Neuron (in vitro differentiated cells): ENCODE measurements at regions not wholly inside any gene's neighbourhood (a gene's known extent, or its start where the extent isn't known, plus 50 kb on each side); places are given as distances from the start of the nearest gene placed in this dataset.

ENCODE experiments used
- H2AFZ ChIP-seq: one replicate; pipeline ENCODE4 v1.6.1; 2013; ENCODE audit warnings: low read depth, mild to moderate bottlenecking, inconsistent platforms, low read length, moderate library complexity
- H3K27me3 ChIP-seq: one replicate; pipeline ENCODE4 v1.6.1; 2013; ENCODE audit warnings: low read length; ENCODE audit not compliant: insufficient read depth
- H3K36me3 ChIP-seq: one replicate; pipeline ENCODE4 v1.6.1; 2013; ENCODE audit warnings: low read length; ENCODE audit not compliant: insufficient read depth
- H3K4me1 ChIP-seq: one replicate; pipeline ENCODE4 v1.6.1; 2013; ENCODE audit warnings: low read length; ENCODE audit not compliant: insufficient read depth
- H3K4me3 ChIP-seq: 2 replicates; pipeline ENCODE4 v1.5.1; 2013; ENCODE audit warnings: mild to moderate bottlenecking, low read length, moderate library complexity
- H3K9me3 ChIP-seq: one replicate; pipeline ENCODE4 v1.6.1; 2013; ENCODE audit warnings: low read length

DNA sequence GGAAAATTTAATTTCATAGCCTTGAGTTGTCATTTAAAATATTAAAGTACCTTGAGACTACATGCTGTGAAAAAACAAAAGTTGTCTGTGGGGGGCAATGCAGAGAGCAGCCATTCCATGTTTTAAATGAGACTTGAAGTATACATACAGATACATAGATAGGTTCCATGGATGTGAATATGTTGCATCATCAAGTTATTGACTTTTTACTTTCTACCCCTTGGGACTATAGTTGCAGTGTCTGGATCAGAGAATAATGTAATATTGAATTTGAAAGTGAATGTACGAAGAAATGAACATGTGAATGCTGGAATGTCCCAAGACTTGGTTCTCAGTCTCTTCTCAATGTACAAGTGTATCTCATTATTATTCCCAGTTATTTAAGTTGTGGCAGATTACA, 751.0 kb downstream of the MRPL39 start:
- H3K4me1 ChIP-seq, result no peaks in the 10 kb centered on the region
- H3K27me3 ChIP-seq, result no peaks in the 10 kb centered on the region
- H3K4me3 ChIP-seq, result no peak overlapping the region
- no peak overlapping the region for H2AFZ ChIP-seq
- no peaks in the 10 kb centered on the region for H3K36me3 ChIP-seq
- H3K9me3 ChIP-seq, result no peaks in the 10 kb centered on the region

DNA sequence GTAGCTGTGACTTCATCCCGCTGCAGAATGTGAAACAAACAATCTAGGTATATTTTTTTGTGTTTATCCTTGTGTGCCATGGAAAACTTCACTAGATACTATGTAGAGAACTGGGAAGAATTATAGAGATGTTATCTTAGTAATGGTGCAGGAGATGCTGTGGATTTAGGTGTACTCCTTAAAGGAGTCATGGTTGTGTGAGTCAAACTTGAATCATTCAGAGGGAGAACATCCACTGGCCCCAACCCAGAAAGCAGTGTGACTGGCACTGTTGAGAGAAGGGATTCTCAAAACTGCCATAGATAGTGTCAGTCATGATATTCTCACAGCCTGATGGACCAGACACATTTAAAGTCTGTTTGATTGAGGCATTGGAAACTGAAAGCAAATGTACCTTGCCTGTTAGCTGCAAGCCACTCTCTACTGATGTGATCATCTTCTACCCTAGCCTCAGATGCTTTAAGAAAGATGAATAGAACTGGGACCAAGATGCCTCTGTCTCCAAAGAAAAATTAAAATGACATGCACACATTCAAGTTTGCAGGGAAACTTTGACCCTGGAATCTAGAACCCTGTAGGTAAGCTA, 754.6 kb downstream of the MRPL39 start:
- Histone ChIP-seq H3K4me3 (no peak overlapping the region), H3K27me3 (no peaks in the 10 kb centered on the region), H3K9me3 (no peaks in the 10 kb centered on the region), H3K4me1 (no peaks in the 10 kb centered on the region), H3K36me3 (no peaks in the 10 kb centered on the region), H2AFZ (no peak overlapping the region)

DNA sequence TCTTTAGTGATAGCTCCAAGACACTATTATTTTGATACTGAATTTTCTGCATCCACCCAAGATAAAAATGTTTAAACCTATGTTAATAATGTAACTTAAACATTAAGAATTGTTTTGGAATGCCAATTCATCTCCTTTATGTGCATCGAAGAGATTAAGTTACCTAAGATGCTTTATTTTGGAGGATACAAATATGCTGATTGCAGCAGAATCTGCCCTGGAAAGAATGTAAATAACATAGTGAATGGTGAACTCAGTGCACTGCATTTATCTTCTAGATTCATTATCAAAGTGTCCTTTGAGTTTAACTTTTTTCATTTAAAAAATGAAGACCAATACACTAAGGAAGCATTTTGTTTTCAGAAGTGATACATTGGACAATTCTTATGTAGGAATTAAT, 757.2 kb downstream of the MRPL39 start:
- Histone ChIP-seq H3K36me3 (no peaks in the 10 kb centered on the region), H3K4me3 (no peak overlapping the region), H3K4me1 (no peaks in the 10 kb centered on the region), H3K27me3 (no peaks in the 10 kb centered on the region), H3K9me3 (no peaks in the 10 kb centered on the region), H2AFZ (no peak overlapping the region)

DNA sequence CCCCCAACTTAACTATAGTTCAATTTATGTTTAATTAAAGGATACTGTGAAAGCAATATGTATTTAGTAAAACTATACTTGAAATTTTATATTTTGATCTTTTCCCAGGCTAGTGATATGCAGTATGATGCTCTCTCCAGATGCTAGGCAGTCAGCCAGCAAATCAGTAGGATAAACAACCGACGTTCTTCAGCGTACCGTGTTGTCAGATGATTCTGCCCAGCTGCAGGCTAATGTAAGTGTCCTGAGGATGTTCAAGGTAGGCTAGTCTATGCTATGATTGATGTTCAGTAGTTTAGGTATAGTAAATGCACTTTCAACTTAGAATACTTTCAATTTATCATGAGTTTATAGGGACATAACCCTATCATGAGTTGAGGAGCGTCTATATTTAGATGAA, 762.6 kb downstream of the MRPL39 start:
- Histone ChIP-seq H3K27me3 (no peaks in the 10 kb centered on the region), H2AFZ (no peak overlapping the region), H3K4me1 (no peaks in the 10 kb centered on the region), H3K36me3 (no peaks in the 10 kb centered on the region), H3K9me3 (no peaks in the 10 kb centered on the region), H3K4me3 (no peak overlapping the region)

DNA sequence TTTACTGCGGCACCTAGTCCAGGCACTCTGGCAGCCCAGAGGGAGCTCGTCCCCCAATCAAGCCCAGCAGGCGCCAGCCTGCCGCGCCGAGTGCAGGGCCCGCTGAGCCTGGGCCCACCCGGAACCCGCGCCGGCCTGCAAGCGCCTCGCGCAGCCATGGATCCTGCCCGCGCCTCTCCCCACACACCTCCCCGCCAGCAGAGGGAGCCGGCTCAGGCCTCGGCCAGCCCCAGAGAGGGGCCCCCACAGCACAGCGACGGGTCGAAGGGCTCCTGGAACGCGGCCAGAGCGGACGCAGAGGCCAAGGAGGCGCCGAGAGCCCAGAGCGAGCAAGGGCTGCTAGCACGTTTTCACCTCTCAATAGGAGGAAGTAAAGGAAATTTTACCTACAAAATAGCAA, 767.0 kb downstream of the MRPL39 start:
- no peaks in the 10 kb centered on the region for H3K36me3 ChIP-seq
- no peaks in the 10 kb centered on the region for H3K9me3 ChIP-seq
- no peak overlapping the region for H3K4me3 ChIP-seq
- no peak overlapping the region for H2AFZ ChIP-seq
- no peaks in the 10 kb centered on the region for H3K4me1 ChIP-seq
- H3K27me3 ChIP-seq, result no peaks in the 10 kb centered on the region

DNA sequence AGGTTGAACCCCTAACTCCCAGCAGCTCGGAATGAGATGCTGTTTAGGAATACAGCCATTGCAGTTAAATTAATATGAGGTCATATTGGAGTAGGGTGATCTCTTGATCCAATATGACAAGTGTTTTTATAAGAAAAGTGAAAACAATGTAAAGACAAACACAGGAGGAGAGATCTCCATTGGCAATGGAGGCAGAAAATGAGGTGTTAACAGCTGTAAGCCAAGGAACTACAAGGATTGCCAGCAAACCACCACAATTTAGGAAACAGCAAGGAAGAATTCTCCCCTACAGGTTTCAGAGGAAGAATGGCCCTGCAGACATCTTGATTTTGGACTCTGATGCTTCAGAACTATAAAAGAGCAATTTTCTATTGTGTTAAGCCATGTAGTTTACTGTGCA, 774.3 kb downstream of the MRPL39 start:
- H3K36me3 ChIP-seq, result no peaks in the 10 kb centered on the region
- no peaks in the 10 kb centered on the region for H3K9me3 ChIP-seq
- no peak overlapping the region for H2AFZ ChIP-seq
- no peak overlapping the region for H3K4me3 ChIP-seq
- H3K27me3 ChIP-seq, result no peaks in the 10 kb centered on the region
- no peaks in the 10 kb centered on the region for H3K4me1 ChIP-seq

DNA sequence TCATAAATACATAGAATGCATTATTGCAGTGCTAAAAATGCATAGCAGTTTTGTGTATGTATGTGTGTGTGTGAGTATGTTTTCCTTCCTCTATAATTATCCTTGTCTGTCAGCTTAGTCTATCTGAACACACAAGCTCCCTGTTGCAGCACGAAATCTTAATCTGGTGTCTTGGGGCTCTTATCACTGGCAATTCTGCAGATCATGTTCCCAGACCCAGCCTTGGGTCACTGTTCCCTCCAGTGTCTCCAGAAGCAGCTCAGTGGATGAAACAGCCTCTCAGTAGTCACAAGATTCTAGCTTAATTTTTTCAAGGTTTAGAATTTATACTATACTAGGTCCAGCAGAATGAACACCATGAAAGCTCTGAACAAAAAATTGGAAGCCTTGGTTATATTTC, 777.9 kb downstream of the MRPL39 start:
- Histone ChIP-seq H3K27me3 (no peaks in the 10 kb centered on the region), H3K4me3 (no peak overlapping the region), H3K36me3 (no peaks in the 10 kb centered on the region), H3K4me1 (no peaks in the 10 kb centered on the region), H2AFZ (no peak overlapping the region), H3K9me3 (no peaks in the 10 kb centered on the region)

DNA sequence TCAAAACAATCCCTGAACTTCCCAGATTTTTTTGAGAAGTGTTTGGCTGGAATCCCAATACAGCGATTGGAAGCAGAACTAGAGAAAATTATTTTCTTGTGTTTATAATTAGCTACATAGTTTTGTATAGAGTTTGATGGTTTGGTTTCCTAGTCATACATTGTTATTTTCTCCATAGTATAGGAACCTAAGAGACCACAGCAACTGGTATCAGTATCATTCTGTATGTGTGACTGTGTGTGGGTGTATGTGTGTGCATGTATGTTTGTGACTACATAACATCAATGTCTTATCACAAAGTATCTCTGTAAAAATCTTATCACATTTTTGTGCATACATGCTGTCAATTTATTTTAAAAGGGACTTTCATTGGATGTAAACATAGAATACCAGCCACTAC, 780.5 kb downstream of the MRPL39 start:
- Histone ChIP-seq H3K9me3 (no peaks in the 10 kb centered on the region), H3K4me1 (no peaks in the 10 kb centered on the region), H3K4me3 (no peak overlapping the region), H2AFZ (no peak overlapping the region), H3K27me3 (no peaks in the 10 kb centered on the region), H3K36me3 (no peaks in the 10 kb centered on the region)

DNA sequence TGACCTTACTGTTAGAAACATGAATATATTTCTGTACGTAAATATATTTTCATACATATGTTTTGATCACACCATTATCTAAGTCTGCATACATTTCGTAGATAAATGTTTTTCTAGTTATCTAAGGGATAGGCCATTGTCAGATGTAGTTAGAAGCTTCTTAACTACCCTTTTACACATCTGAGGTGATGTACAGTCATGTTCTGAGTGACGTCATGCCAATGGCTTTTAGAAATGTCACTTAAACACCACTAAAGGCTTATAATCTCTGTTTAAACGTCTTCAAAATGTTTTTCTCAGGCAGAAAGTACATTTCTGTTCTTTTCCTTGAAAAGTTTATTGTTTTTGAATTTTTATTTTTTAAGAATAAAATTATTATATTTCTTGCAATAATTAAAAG, 781.9 kb downstream of the MRPL39 start:
- Histone ChIP-seq H2AFZ (no peak overlapping the region), H3K27me3 (no peaks in the 10 kb centered on the region), H3K36me3 (no peaks in the 10 kb centered on the region), H3K9me3 (no peaks in the 10 kb centered on the region), H3K4me1 (no peaks in the 10 kb centered on the region), H3K4me3 (no peak overlapping the region)

DNA sequence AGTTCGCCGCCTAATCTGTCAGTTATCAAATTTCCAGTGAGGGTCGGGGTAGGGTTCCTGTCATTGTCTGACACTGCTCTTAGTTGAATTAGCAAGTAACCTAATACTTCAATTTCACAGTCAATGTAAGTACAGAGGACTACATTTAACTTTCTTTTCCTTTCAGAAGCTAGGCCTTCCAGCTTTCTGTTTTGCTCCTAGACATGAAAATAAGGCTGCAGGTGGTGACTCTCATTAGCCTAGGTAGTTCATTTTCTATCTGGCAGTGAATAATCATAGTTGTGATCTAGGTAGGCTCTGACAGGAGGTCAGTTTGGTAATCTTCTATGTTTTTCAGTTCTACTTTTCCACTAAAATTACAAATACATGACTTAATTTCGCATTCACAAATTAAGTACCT, 783.1 kb downstream of the MRPL39 start:
- no peak overlapping the region for H2AFZ ChIP-seq

DNA sequence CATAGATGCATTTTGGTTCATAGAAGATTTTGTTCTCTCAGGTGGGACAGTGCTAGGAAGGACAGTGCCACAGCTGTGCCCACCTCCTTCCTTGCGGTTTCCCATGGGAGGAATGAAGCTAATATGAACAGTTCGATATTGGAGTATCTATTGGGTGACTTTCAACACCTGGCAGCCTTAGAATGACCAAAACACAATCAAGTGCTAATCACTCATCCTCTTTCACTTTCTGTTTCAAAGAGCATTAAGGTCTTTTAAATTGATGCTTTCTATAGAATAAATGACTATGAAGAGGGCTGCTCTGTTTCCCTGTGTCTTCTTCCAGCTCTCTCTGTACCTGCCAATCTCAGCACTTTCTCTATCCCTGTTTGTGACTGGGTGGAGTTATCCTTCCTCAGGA, 784.0 kb downstream of the MRPL39 start:
- Histone ChIP-seq H3K27me3 (no peaks in the 10 kb centered on the region), H3K4me1 (no peaks in the 10 kb centered on the region), H3K4me3 (no peak overlapping the region), H3K36me3 (no peaks in the 10 kb centered on the region), H3K9me3 (no peaks in the 10 kb centered on the region), H2AFZ (no peak overlapping the region)

More for the DNA sequence above, 783.1 kb downstream of the MRPL39 start:
- Histone ChIP-seq H3K9me3 (no peaks in the 10 kb centered on the region), H3K27me3 (no peaks in the 10 kb centered on the region), H3K36me3 (no peaks in the 10 kb centered on the region), H3K4me1 (no peaks in the 10 kb centered on the region), H3K4me3 (no peak overlapping the region)

DNA sequence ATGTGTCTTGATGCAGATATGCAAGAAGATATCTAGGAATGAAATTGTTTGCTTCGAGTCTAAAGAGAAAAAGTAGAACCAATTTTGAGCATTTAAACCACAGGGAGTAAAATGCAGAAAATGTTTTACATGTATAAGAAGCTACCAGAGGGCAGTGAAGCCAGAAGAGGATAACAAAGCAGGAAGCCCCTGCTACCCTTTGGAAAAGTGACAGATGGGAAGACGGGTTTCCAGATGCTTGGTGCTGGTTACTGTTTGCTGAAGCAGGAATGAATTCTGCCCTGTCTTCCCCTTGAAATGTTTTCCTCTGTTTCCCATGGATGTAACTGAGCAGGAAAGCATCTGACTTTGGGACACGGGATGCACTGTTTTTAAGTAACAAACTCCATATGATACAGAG, 822.2 kb downstream of the MRPL39 start:
- Histone ChIP-seq H3K4me1 (no peaks in the 10 kb centered on the region), H3K36me3 (no peaks in the 10 kb centered on the region), H3K27me3 (peaks cover 5% of the 10 kb centered on the region), H3K4me3 (no peak overlapping the region), H3K9me3 (no peaks in the 10 kb centered on the region), H2AFZ (no peak overlapping the region)

DNA sequence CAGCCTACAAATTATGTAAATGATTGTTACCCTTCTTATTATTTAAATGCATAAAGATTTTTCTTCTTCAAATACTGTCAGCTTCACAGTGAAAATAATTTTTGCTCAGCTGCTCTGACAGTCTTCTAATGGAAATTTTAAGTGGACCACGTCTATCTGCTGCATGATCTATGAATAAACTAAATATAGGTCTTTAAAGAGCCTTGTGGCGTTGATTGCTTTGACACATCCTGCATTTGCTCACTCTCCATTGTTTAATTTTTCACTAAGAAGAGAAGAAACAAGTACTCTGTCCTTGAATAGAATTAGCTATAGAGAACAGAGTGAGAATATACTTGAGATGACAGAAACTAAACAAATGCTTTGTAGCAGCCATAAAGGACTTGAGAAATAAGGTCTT, 826.1 kb downstream of the MRPL39 start:
- H2AFZ ChIP-seq, result no peak overlapping the region
- peaks cover 5% of the 10 kb centered on the region for H3K27me3 ChIP-seq
- no peaks in the 10 kb centered on the region for H3K4me1 ChIP-seq
- H3K4me3 ChIP-seq, result no peak overlapping the region
- no peaks in the 10 kb centered on the region for H3K36me3 ChIP-seq
- no peaks in the 10 kb centered on the region for H3K9me3 ChIP-seq

DNA sequence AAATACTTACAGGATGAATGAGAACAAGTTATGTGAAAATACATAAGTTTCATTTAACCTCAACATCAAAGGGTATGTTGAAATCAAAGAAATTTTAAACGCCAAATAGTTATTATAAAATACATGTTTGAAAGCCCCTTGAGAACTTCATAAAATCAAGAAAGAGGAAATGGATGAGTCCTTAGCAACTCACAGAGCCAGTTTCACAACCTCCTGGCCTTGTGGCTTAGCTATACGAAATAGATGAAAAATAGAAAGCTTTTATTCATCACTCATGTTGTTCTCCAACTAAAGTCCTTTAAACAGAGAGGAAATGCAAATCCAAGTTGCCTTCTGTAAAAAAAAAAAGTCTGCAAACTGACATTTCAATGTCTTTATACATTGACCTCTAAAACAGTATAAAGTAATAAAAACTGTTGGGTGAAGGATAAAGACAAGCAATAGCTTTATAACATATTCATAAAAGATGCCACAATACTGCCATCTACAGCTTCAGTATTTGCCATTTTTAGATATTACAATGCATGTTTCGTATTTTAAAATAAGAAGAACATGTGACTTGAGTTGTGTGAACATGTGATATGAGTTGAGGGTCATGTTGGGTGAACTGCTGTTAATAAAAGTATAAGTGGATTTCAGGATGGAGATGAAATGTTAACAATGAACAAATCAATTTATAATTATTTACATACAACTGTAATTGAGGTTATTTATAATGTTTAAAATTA, 847.8 kb downstream of the MRPL39 start:
- Histone ChIP-seq H3K4me3 (no peak overlapping the region), H3K4me1 (no peaks in the 10 kb centered on the region), H3K27me3 (no peaks in the 10 kb centered on the region), H3K9me3 (no peaks in the 10 kb centered on the region), H2AFZ (no peak overlapping the region), H3K36me3 (no peaks in the 10 kb centered on the region)
